ENCODE measurements at regions not wholly inside any gene's neighbourhood (a gene's known extent, or its start where the extent isn't known, plus 50 kb on each side); places are given as distances from the start of the nearest gene placed in this dataset.

- FAIRE-seq (no peak), ATAC-seq (no peak), DNase-seq (ENCODE audit: low read depth in 1 of 2, low spot score in 1 of 2) (no peak)
- no peak overlapping the region for H3K4me2 ChIP-seq
- no peaks in the 10 kb centered on the region for H3K9me3 ChIP-seq
- H3K4me1 ChIP-seq = no peaks in the 10 kb centered on the region
- TF ChIP-seq CBX8 (IDR thresholded peaks at IDR 0.05) (no peak), BHLHE40 (IDR thresholded peaks at IDR 0.05; ENCODE audit: low read depth, low read length) (no peak), CHD4 (IDR thresholded peaks at IDR 0.05; ENCODE audit: borderline replicate concordance) (no peak), CBX2 (IDR thresholded peaks at IDR 0.05; ENCODE audit: borderline replicate concordance, low read depth) (no peak), HMGXB4 (CRISPR knock-in tag; IDR thresholded peaks at IDR 0.05; ENCODE audit: borderline replicate concordance) (no peak), RARB (CRISPR knock-in tag; IDR thresholded peaks at IDR 0.05) (no peak), CTCF (IDR thresholded peaks at IDR 0.05) (no peak), RNF2 (IDR thresholded peaks at IDR 0.05; ENCODE audit: borderline replicate concordance, low read depth) (no peak), MAZ (IDR thresholded peaks at IDR 0.05; ENCODE audit: borderline replicate concordance, low read depth, low read length) (no peak)
- CTCF ChIA-PET = interaction anchor here (0.6 kb wide), 1 partner anchor 1289 kb away, joined by 6 read pairs; no protein-coding TSS in a partner anchor
- no peak overlapping the region for H3K4me3 ChIP-seq
- H3K27ac ChIP-seq = no peak overlapping the region
- POLR2A ChIA-PET = no interaction called here
These were observed 944.3 kb downstream of the GATA3 start for GRCh38 chr10:8998751-8999150.

- Histone ChIP-seq H3K4me3 (no peak overlapping the region), H3K9me3 (no peaks in the 10 kb centered on the region), H3K27ac (no peak overlapping the region), H3K4me1 (no peaks in the 10 kb centered on the region), H3K4me2 (no peak overlapping the region)
- 63% methylated on average over 4 of the region's 4 CpGs for WGBS (ENCODE audit: missing lambda C conversion rate)
- DNase-seq (ENCODE audit: low read depth in 1 of 2, low spot score in 1 of 2) (no peak), FAIRE-seq (no peak), ATAC-seq (no peak)
- ChIA-PET POLR2A (no interaction called here), CTCF (no interaction called here)
- no peak for TF ChIP-seq POLR2A (IDR thresholded peaks at IDR 0.05; ENCODE audit: low read length)
- TF ChIP-seq KDM1A (IDR thresholded peaks at IDR 0.05; ENCODE audit: low read depth) = no peak
- no peak for TF ChIP-seq CHD2 (IDR thresholded peaks at IDR 0.05; ENCODE audit: low read length, partially characterized antibody)
- TF ChIP-seq RFX5 (IDR thresholded peaks at IDR 0.05) = no peak
- TF ChIP-seq EHMT2 (IDR thresholded peaks at IDR 0.05; ENCODE audit: low read depth) = no peak
- TF ChIP-seq ELK1 (IDR thresholded peaks at IDR 0.05; ENCODE audit: low read depth, low read length) = no peak
- TF ChIP-seq HES2 (IDR thresholded peaks at IDR 0.05) = no peak
- TF ChIP-seq NPAS2 (CRISPR knock-in tag; IDR thresholded peaks at IDR 0.05; ENCODE audit: borderline replicate concordance) = no peak
- TF ChIP-seq USF2 (IDR thresholded peaks at IDR 0.05) = no peak
These were observed 948.6 kb downstream of the GATA3 start for GRCh38 chr10:9003122-9003521.

- Histone ChIP-seq H3K27ac (no peak overlapping the region), H3K4me1 (no peaks in the 10 kb centered on the region), H3K9me3 (no peaks in the 10 kb centered on the region), H3K4me3 (no peak overlapping the region), H3K4me2 (no peak overlapping the region)
- DNase-seq (ENCODE audit: low read depth in 1 of 2, low spot score in 1 of 2) (no peak), FAIRE-seq (no peak), ATAC-seq (no peak)
- POLR2A ChIA-PET = no interaction called here
- CTCF ChIA-PET = no interaction called here
- TF ChIP-seq TFCP2L1 (CRISPR knock-in tag; IDR thresholded peaks at IDR 0.05) = no peak
- TF ChIP-seq TP53 (CRISPR knock-in tag; IDR thresholded peaks at IDR 0.05) = no peak
- no peak for TF ChIP-seq HEYL (CRISPR knock-in tag; IDR thresholded peaks at IDR 0.05)
- no peak for TF ChIP-seq BCL3 (IDR thresholded peaks at IDR 0.05)
- TF ChIP-seq JUNB (IDR thresholded peaks at IDR 0.05) = no peak
- no peak for TF ChIP-seq EP300 (IDR thresholded peaks at IDR 0.05)
- WGBS (ENCODE audit: missing lambda C conversion rate) = 84% methylated on average over 6 of the region's 6 CpGs
These were observed 950.2 kb downstream of the GATA3 start for GRCh38 chr10:9004736-9005135.
